Left lung (tissue), 4 donors: ENCODE measurements at regions not wholly inside any gene's neighbourhood (a gene's known extent, or its start where the extent isn't known, plus 50 kb on each side); places are given as distances from the start of the nearest gene placed in this dataset.

ENCODE experiments used
- ATAC-seq: fragments of 200-7000 bp; cut with Tn5 transposase; one replicate; pipeline ENCODE4 v1.9.1; 2020; ENCODE audit warnings: moderate library complexity
- DNase-seq, 4 donors: peaks; one replicate each; pipeline ENCODE4 v3.0.0-alpha.2; 2013 to 2020
- H3K27ac ChIP-seq, 2 donors: fragments of 200-600 bp; sonication (generic) in 1 of 2; one replicate each; pipeline versions ENCODE4 v1.5.0 to v1.8.0; 2020 to 2021
- H3K27me3 ChIP-seq, 2 donors: fragments of 200-600 bp; sonication (generic) in 1 of 2; one replicate each; pipeline versions ENCODE4 v1.5.0 to v1.8.0; 2020 to 2021
- H3K36me3 ChIP-seq, 2 donors: fragments of 200-600 bp; sonication (generic) in 1 of 2; one replicate each; pipeline versions ENCODE4 v1.5.0 to v1.8.0; 2020 to 2021
- H3K4me1 ChIP-seq, 2 donors: fragments of 200-600 bp; one replicate each; pipeline ENCODE4 v1.8.0; 2021
- H3K4me3 ChIP-seq, 2 donors: fragments of 200-600 bp; sonication (generic) in 1 of 2; one replicate each; pipeline versions ENCODE4 v1.5.0 to v1.8.0; 2020 to 2021; ENCODE audit warnings: mild to moderate bottlenecking in 1 of 2
- H3K9me3 ChIP-seq, 2 donors: fragments of 200-600 bp; sonication (generic) in 1 of 2; one replicate each; pipeline versions ENCODE4 v1.5.0 to v1.8.0; 2020 to 2021
- intact Hi-C, 2 donors: fragments of 100-400 bp; cut with DNase I; formaldehyde crosslinking; loops; one replicate each; pipeline versions ENCODE4 v1.11.2 to v1.14.2; 2022
- TF ChIP-seq, protein P1 (sequence below), 2 donors: fragments of 200-600 bp; sonication (generic) in 1 of 2; IDR thresholded peaks; one replicate each; pipeline versions ENCODE4 v1.5.0 to v1.8.0; 2021; ENCODE audit warnings: antibody characterized with exemption in 2 of 2
- donor health status: DM: no; HTN: yes; CAD: no.
- donor health status: DM: no; HTN: no; CAD: no.

DNA sequence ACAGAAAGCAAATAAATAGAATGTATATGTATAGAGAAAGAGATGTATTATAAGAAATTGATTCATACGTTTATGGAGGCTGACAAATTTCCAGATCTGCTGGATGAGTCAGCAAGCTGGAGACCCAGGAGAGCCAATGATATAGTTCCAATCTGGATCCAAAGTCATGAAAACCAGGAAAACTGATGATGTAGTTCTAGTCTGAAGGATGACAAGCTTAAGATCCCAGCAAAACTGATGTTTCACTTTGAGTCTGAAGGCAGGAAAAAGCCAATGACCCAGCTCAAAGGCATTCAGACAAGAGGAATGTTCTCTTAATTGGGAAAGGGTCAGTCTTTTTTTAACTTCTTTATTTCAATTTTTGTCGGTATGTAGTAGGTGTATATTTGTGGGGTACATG is 102.6 kb downstream of the LHFPL1 start:
- no peak for DNase-seq
- ATAC-seq = no peak
- TF ChIP-seq, protein P1, sequence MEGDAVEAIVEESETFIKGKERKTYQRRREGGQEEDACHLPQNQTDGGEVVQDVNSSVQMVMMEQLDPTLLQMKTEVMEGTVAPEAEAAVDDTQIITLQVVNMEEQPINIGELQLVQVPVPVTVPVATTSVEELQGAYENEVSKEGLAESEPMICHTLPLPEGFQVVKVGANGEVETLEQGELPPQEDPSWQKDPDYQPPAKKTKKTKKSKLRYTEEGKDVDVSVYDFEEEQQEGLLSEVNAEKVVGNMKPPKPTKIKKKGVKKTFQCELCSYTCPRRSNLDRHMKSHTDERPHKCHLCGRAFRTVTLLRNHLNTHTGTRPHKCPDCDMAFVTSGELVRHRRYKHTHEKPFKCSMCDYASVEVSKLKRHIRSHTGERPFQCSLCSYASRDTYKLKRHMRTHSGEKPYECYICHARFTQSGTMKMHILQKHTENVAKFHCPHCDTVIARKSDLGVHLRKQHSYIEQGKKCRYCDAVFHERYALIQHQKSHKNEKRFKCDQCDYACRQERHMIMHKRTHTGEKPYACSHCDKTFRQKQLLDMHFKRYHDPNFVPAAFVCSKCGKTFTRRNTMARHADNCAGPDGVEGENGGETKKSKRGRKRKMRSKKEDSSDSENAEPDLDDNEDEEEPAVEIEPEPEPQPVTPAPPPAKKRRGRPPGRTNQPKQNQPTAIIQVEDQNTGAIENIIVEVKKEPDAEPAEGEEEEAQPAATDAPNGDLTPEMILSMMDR (IDR thresholded peaks at IDR 0.05) = no peak
- intact Hi-C loops = no loop called here
- Histone ChIP-seq H3K27ac (no peak overlapping the region), H3K4me3 (no peak overlapping the region), H3K9me3 (peaks cover 0 to 3% of the 10 kb centered on the region in 2 donors), H3K27me3 (no peaks in the 10 kb centered on the region), H3K4me1 (no peaks in the 10 kb centered on the region), H3K36me3 (no peaks in the 10 kb centered on the region)

DNA sequence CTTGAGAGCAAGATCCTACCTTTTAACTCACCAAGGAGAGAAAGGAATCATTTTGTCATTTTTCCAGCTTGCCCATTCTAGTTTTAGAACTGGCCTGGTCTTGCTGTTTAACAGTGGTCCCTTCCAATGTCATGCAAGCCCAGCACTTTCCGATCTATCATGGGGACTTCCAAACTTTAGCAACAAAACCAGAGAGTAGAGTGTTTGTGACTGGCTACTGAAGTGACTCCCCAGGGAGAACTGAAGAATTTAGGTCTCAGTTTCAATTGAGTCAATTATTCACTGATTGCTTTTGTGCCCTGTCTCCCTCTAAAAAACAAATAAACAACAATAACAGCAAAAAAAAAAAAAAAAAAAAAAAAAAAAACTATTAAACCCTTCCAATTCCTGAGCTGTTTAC is 108.3 kb downstream of the LHFPL1 start:
- ATAC-seq (no peak), DNase-seq (no peak)
- Histone ChIP-seq H3K36me3 (no peaks in the 10 kb centered on the region), H3K9me3 (no peaks in the 10 kb centered on the region), H3K4me1 (no peaks in the 10 kb centered on the region), H3K27me3 (peaks cover 0 to 6% of the 10 kb centered on the region in 2 donors), H3K27ac (no peak overlapping the region), H3K4me3 (no peak overlapping the region)
- intact Hi-C loops = no loop called here
- TF ChIP-seq, protein P1 (IDR thresholded peaks at IDR 0.05) = no peak

DNA sequence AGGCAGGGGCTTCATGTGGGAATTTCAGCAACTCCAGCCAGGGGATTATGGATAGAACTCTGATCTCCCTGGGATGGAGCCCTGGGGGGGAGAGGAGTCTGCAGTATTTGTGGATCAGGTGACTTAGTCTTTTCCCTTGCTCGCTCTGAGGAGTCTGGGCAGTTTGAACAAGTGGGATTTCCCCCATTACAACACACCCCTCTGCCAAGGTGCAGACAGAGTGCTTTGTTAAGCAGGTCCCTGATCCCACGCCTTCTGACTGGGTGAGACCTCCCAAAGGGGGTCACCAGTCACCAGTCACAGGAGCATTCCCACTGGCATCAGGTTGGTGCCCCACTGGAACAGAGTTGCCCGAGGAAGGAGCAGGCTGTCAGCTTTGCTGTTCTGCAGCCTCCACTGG is 123.9 kb downstream of the LHFPL1 start:
- TF ChIP-seq, protein P1 (IDR thresholded peaks at IDR 0.05) = no peak
- no peak overlapping the region for H3K27ac ChIP-seq
- no peak overlapping the region for H3K4me3 ChIP-seq
- no peaks in the 10 kb centered on the region for H3K36me3 ChIP-seq
- H3K27me3 ChIP-seq = no peaks in the 10 kb centered on the region
- intact Hi-C loops = no loop called here
- H3K9me3 ChIP-seq = no peaks in the 10 kb centered on the region
- no peaks in the 10 kb centered on the region for H3K4me1 ChIP-seq
- no peak for DNase-seq
- no peak for ATAC-seq

DNA sequence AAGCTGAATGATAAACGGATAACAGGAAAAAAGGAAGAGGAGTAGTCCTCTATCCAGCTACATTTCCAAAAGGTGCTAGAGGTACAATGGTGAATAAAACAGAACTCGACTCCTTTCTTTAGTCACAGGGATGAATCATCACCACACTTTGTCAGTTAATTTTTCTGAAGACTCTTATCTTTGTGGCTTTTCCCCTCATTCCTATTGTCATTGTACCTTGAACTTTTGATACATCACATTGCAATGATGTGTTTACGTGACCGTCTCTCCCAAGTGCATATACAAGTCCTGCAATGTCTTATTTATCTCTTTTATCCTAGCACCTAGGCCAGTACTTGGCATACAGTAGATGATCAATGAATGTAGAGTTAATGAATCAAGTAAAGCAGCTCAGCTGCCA is 134.7 kb downstream of the LHFPL1 start:
- H3K27ac ChIP-seq = no peak overlapping the region
- no peaks in the 10 kb centered on the region for H3K36me3 ChIP-seq
- TF ChIP-seq, protein P1 (IDR thresholded peaks at IDR 0.05) = no peak
- ATAC-seq (no peak), DNase-seq (no peak)
- no peaks in the 10 kb centered on the region for H3K4me1 ChIP-seq
- H3K4me3 ChIP-seq = no peak overlapping the region
- H3K9me3 ChIP-seq = no peaks in the 10 kb centered on the region
- no peaks in the 10 kb centered on the region for H3K27me3 ChIP-seq
- intact Hi-C loops = no loop called here

DNA sequence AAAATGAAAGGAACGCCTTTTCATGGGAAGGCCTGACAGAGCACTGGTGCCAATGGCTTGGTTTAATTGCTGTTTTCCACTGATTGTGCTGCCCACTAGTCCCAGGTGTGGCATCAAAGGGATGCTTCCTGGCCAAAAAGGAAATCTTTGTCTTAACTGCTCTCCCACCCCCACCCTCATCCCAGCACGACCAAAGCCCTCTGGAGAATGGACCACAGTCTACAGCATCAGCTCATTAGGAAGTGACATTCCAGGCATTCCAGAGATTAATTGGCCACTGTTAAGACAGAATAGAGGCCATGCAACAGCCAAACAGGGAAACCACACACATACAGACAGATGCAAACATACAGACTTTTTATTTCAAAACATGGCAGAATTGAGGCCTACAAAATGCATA is 143.2 kb downstream of the LHFPL1 start:
- TF ChIP-seq, protein P1 (IDR thresholded peaks at IDR 0.05) = no peak
- no peaks in the 10 kb centered on the region for H3K27me3 ChIP-seq

More for the DNA sequence above, 143.2 kb downstream of the LHFPL1 start:
- intact Hi-C loops = no loop called here
- DNase-seq = no peak
- no peak for ATAC-seq
- Histone ChIP-seq H3K27ac (no peak overlapping the region), H3K36me3 (no peaks in the 10 kb centered on the region), H3K4me3 (no peak overlapping the region), H3K4me1 (no peaks in the 10 kb centered on the region), H3K9me3 (no peaks in the 10 kb centered on the region)
